HepG2 (cell line): ENCODE measurements at regions not wholly inside any gene's neighbourhood (a gene's known extent, or its start where the extent isn't known, plus 50 kb on each side); places are given as distances from the start of the nearest gene placed in this dataset.

ENCODE experiments used
- ATAC-seq: fragments of 200-7000 bp; cut with Tn5 transposase; 3 replicates; pipeline ENCODE4 v1.9.1; 2020; ENCODE audit warnings: mild to moderate bottlenecking, moderate library complexity
- BruUV-seq: library from RNA; stranded (reverse); fragments of 400-500 nt; replicated peaks from 2 replicates; lab custom pipeline; 2021; lab: Mats Ljungman, UMichigan
- CTCF ChIA-PET: fragments of 300-600 bp; formaldehyde crosslinking; extraction: SDS; loops from one replicate; lab custom pipeline; 2021; ENCODE audit warnings: low total read pairs, inconsistent platforms, low intra/inter-chr PET ratio; lab: Yijun Ruan, JAX
- POLR2A ChIA-PET: fragments of 350-600 bp; sonication (Branson Sonifier 250); formaldehyde crosslinking; loops from one replicate; lab custom pipeline; 2020; ENCODE audit warnings: antibody characterized with exemption, inconsistent platforms; lab: Yijun Ruan, JAX
- DNase-seq: peaks from one replicate; pipeline ENCODE4 v3.0.0-alpha.2; 2015; ENCODE audit warnings: low spot score
- FAIRE-seq: peaks from 3 replicates; lab custom pipeline; 2011; peaks lifted over from hg19 to GRCh38; lab: Jason Lieb, UNC
- H2AFZ ChIP-seq: one replicate; pipeline ENCODE4 v1.6.1; 2011; ENCODE audit warnings: low read length, inconsistent platforms
- H3K27ac ChIP-seq: fragments of 300-600 bp; 3 replicates; pipeline ENCODE4 v1.8.0; 2011; ENCODE audit warnings: mixed run types, mild to moderate bottlenecking, mixed read lengths, low read length, inconsistent platforms; ENCODE audit not compliant: insufficient read depth; ENCODE audit errors: extremely low read length
- H3K27me3 ChIP-seq, 2 experiments: fragments of 200-600 bp in 1 of 2; 2 replicates in 1 of 2; 3 replicates in 1 of 2; pipeline versions ENCODE4 v1.6.0 to v1.8.0; 2011; ENCODE audit warnings: low read length in 2 of 2, mild to moderate bottlenecking in 2 of 2, moderate library complexity in 2 of 2, inconsistent platforms in 1 of 2; ENCODE audit not compliant: insufficient read depth in 2 of 2, control insufficient read depth in 1 of 2
- H3K36me3 ChIP-seq, 2 experiments: fragments of 200-600 bp in 1 of 2; replicated peaks in 1 of 2; 2 replicates in 1 of 2; 3 replicates in 1 of 2; pipeline versions ENCODE4 v1.5.1 to v1.8.0; 2011; ENCODE audit warnings: low read length in 2 of 2, inconsistent platforms in 1 of 2; ENCODE audit not compliant: insufficient read depth in 2 of 2, control insufficient read depth in 1 of 2
- H3K4me1 ChIP-seq: 2 replicates; pipeline ENCODE4 v1.5.1; 2012; ENCODE audit warnings: low read length, inconsistent platforms; ENCODE audit not compliant: insufficient read depth
- H3K4me2 ChIP-seq: 2 replicates; pipeline ENCODE4 v1.6.0; 2011; ENCODE audit warnings: low read depth, low read length, inconsistent platforms
- H3K4me3 ChIP-seq, 3 experiments: fragments of 200-600 bp in 1 of 3; sonication (generic), shearing (Covaris generic) in 1 of 3; replicated peaks in 1 of 3; 2 replicates each; pipeline ENCODE4 v1.5.1; 2011 to 2016; ENCODE audit warnings: low read length in 3 of 3, inconsistent platforms in 2 of 3, low read depth in 2 of 3, mild to moderate bottlenecking in 2 of 3, control low read depth in 1 of 3, mixed read lengths in 1 of 3; ENCODE audit not compliant: insufficient read depth in 1 of 3
- H3K79me2 ChIP-seq: one replicate; pipeline ENCODE4 v1.6.1; 2011; ENCODE audit warnings: low read length, inconsistent platforms; ENCODE audit not compliant: insufficient read depth
- H3K9ac ChIP-seq: 2 replicates; pipeline ENCODE4 v1.6.0; 2011; ENCODE audit warnings: mild to moderate bottlenecking, low read depth, low read length, inconsistent platforms; ENCODE audit not compliant: insufficient read depth
- H3K9me3 ChIP-seq: 2 replicates; pipeline ENCODE4 v1.5.1; 2012; ENCODE audit warnings: mild to moderate bottlenecking, low read length
- H4K20me1 ChIP-seq: 2 replicates; pipeline ENCODE4 v1.6.0; 2011; ENCODE audit warnings: inconsistent platforms, mild to moderate bottlenecking, low read length, moderate library complexity; ENCODE audit not compliant: insufficient read depth
- ARNT2 ChIP-seq: sonication (generic); formaldehyde crosslinking; IDR thresholded peaks from 2 replicates; pipeline ENCODE4 v1.8.0; 2022; ENCODE audit warnings: mild to moderate bottlenecking, low read depth, missing genetic modification reagents, moderate library complexity
- CEBPZ ChIP-seq: IDR thresholded peaks from 2 replicates; pipeline ENCODE4 v1.6.1; 2012; ENCODE audit warnings: low read length, improper control_type of control experiment
- GPBP1L1 ChIP-seq: sonication (generic); formaldehyde crosslinking; IDR thresholded peaks from 2 replicates; pipeline ENCODE4 v1.5.0; 2020; ENCODE audit warnings: mild to moderate bottlenecking, missing genetic modification reagents
- KMT2A ChIP-seq: sonication (generic); formaldehyde crosslinking; IDR thresholded peaks from 2 replicates; pipeline ENCODE4 v1.4.0; 2020; ENCODE audit warnings: missing genetic modification reagents
- MAFK ChIP-seq, 2 experiments: IDR thresholded peaks in 1 of 2; conservative IDR thresholded peaks in 1 of 2; 2 replicates each; pipeline ENCODE4 v1.6.1; 2011; ENCODE audit warnings: improper control_type of control experiment in 2 of 2, low read length in 2 of 2
- MTA1 ChIP-seq: sonication (generic); formaldehyde crosslinking; IDR thresholded peaks from 2 replicates; pipeline ENCODE4 v1.4.0; 2020; ENCODE audit warnings: missing genetic modification reagents, mild to moderate bottlenecking, borderline replicate concordance
- PAF1 ChIP-seq: IDR thresholded peaks from 2 replicates; pipeline ENCODE4 v1.6.1; 2016; ENCODE audit warnings: missing genetic modification reagents, missing compliant biosample characterization
- POLR2AphosphoS5 ChIP-seq: IDR thresholded peaks from 2 replicates; pipeline ENCODE4 v1.6.1; 2012; ENCODE audit warnings: low read depth, low read length
- SP1 ChIP-seq, 2 experiments: fragments of 450-650 bp in 1 of 2; sonication (generic) in 1 of 2; formaldehyde crosslinking in 1 of 2; IDR thresholded peaks; 2 replicates each; pipeline versions ENCODE4 v1.4.0 to v1.6.1; 2016 to 2020; ENCODE audit warnings: missing genetic modification reagents in 1 of 2
- UBTF ChIP-seq: sonication (generic); formaldehyde crosslinking; IDR thresholded peaks from 2 replicates; pipeline ENCODE4 v1.4.0; 2020; ENCODE audit warnings: mild to moderate bottlenecking, missing genetic modification reagents
- ZNF619 ChIP-seq: sonication (generic); formaldehyde crosslinking; IDR thresholded peaks from 2 replicates; pipeline ENCODE4 v1.4.0; 2020; ENCODE audit warnings: mild to moderate bottlenecking, missing genetic modification reagents
- whole genome bisulfite sequencing: methylation state at CpG from one replicate; pipeline ENCODE4 v1.1.6; 2017; ENCODE audit warnings: low lambda C conversion rate; 5-methylcytosine and 5-hydroxymethylcytosine counted together
- in situ Hi-C: cut with HindIII; loops from 2 replicates; pipeline ENCODE4 v1.10.0; 2017; ENCODE audit warnings: low pct_unique_long_range_greater_than_20kb; ENCODE audit not compliant: extremely low pct_ligation_motif_present
- intact Hi-C: fragments of 100-400 bp; cut with micrococcal nuclease; formaldehyde crosslinking; loops from one replicate; pipeline ENCODE4 v1.10.0; 2022; ENCODE audit not compliant: unreplicated experiment
- TF ChIP-seq, protein P1 (sequence below): sonication (generic); formaldehyde crosslinking; IDR thresholded peaks from 2 replicates; pipeline ENCODE4 v1.5.0; 2020; ENCODE audit warnings: missing genetic modification reagents
- TF ChIP-seq, protein P2 (sequence below): sonication (generic); formaldehyde crosslinking; IDR thresholded peaks from 2 replicates; pipeline ENCODE4 v1.8.0; 2022; ENCODE audit warnings: mild to moderate bottlenecking, missing genetic modification reagents
- TF ChIP-seq, protein P3 (sequence below): sonication (generic); formaldehyde crosslinking; IDR thresholded peaks from 2 replicates; pipeline ENCODE4 v1.4.0; 2020; ENCODE audit warnings: mild to moderate bottlenecking, missing genetic modification reagents

GRCh38 chr1:209368864-209369598, 214.5 kb upstream of the CAMK1G start:
- Histone ChIP-seq H3K9me3 (no peaks in the 10 kb centered on the region), H3K4me1 (no peaks in the 10 kb centered on the region), H4K20me1 (no peaks in the 10 kb centered on the region), H2AFZ (no peak overlapping the region), H3K4me2 (no peak overlapping the region), H3K36me3 (no peaks in the 10 kb centered on the region), H3K79me2 (no peaks in the 10 kb centered on the region), H3K9ac (no peak overlapping the region), H3K27me3 (no peaks in the 10 kb centered on the region), H3K4me3 (no peak overlapping the region), H3K27ac (no peak overlapping the region)
- intact Hi-C loops (no loop called here), in situ Hi-C loops (no loop called here)
- BruUV-seq = no TSS peak
- CTCF ChIA-PET = no interaction called here
- ATAC-seq (no peak), FAIRE-seq (no peak), DNase-seq (no peak)
- POLR2A ChIA-PET = no interaction called here
- WGBS = 3% methylated on average over 8 of the region's 8 CpGs
- TF ChIP-seq, protein P1, sequence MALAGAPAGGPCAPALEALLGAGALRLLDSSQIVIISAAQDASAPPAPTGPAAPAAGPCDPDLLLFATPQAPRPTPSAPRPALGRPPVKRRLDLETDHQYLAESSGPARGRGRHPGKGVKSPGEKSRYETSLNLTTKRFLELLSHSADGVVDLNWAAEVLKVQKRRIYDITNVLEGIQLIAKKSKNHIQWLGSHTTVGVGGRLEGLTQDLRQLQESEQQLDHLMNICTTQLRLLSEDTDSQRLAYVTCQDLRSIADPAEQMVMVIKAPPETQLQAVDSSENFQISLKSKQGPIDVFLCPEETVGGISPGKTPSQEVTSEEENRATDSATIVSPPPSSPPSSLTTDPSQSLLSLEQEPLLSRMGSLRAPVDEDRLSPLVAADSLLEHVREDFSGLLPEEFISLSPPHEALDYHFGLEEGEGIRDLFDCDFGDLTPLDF (CRISPR knock-in tag) = no peak
- no peak for TF ChIP-seq MTA1 (CRISPR knock-in tag)
- no peak for TF ChIP-seq ARNT2 (CRISPR knock-in tag)
- no peak for TF ChIP-seq GPBP1L1
- TF ChIP-seq POLR2AphosphoS5 = no peak
- TF ChIP-seq KMT2A (CRISPR knock-in tag) = no peak
- TF ChIP-seq, protein P2, sequence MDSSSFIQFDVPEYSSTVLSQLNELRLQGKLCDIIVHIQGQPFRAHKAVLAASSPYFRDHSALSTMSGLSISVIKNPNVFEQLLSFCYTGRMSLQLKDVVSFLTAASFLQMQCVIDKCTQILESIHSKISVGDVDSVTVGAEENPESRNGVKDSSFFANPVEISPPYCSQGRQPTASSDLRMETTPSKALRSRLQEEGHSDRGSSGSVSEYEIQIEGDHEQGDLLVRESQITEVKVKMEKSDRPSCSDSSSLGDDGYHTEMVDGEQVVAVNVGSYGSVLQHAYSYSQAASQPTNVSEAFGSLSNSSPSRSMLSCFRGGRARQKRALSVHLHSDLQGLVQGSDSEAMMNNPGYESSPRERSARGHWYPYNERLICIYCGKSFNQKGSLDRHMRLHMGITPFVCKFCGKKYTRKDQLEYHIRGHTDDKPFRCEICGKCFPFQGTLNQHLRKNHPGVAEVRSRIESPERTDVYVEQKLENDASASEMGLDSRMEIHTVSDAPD = no peak
- no peak for TF ChIP-seq UBTF (CRISPR knock-in tag)
- no peak for TF ChIP-seq MAFK (conservative IDR thresholded peaks at IDR 0.05 in 1 of 2, IDR thresholded peaks at IDR 0.05 in 1 of 2; ENCODE audit: low read length in 2 of 2)
- TF ChIP-seq SP1 (IDR thresholded peaks at IDR 0.05) = no peak
- TF ChIP-seq SP1 (CRISPR knock-in tag; IDR thresholded peaks at IDR 0.05) = no peak
- TF ChIP-seq CEBPZ = no peak
- TF ChIP-seq, protein P3, sequence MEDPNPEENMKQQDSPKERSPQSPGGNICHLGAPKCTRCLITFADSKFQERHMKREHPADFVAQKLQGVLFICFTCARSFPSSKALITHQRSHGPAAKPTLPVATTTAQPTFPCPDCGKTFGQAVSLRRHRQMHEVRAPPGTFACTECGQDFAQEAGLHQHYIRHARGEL (CRISPR knock-in tag) = no peak
- no peak for TF ChIP-seq ZNF619 (CRISPR knock-in tag)
- no peak for TF ChIP-seq PAF1 (CRISPR knock-in tag)
